IMR-90 (cell line): ENCODE measurements at regions not wholly inside any gene's neighbourhood (a gene's known extent, or its start where the extent isn't known, plus 50 kb on each side); places are given as distances from the start of the nearest gene placed in this dataset.

ENCODE experiments used
- CEBPB ChIP-seq: IDR thresholded peaks from 2 replicates; pipeline ENCODE4 v1.6.1; 2012; ENCODE audit warnings: low read depth, low read length, improper control_type of control experiment
- CHD1 ChIP-seq: IDR thresholded peaks from 2 replicates; pipeline ENCODE4 v1.6.1; 2012; ENCODE audit warnings: low read depth, low read length, improper control_type of control experiment
- CTCF ChIP-seq: conservative IDR thresholded peaks from 2 replicates; pipeline ENCODE4 v1.5.1; 2012; ENCODE audit warnings: mild to moderate bottlenecking, low read depth, low read length, improper control_type of control experiment
- ELK1 ChIP-seq: fragments of 150-350 bp; IDR thresholded peaks from 2 replicates; pipeline ENCODE4 v1.6.1; 2016; ENCODE audit warnings: low read depth, mild to moderate bottlenecking, low read length, moderate library complexity, borderline replicate concordance
- MAFK ChIP-seq: IDR thresholded peaks from 2 replicates; pipeline ENCODE4 v1.6.1; 2012; ENCODE audit warnings: low read depth, low read length, improper control_type of control experiment
- MAZ ChIP-seq: IDR thresholded peaks from 2 replicates; pipeline ENCODE4 v1.6.1; 2012; ENCODE audit warnings: low read depth, mild to moderate bottlenecking, low read length, improper control_type of control experiment, moderate library complexity, borderline replicate concordance
- MXI1 ChIP-seq: IDR thresholded peaks from 2 replicates; pipeline ENCODE4 v1.6.1; 2012; ENCODE audit warnings: low read depth, mild to moderate bottlenecking, low read length, moderate library complexity, borderline replicate concordance
- NFE2L2 ChIP-seq: fragments of 150-350 bp; IDR thresholded peaks from 2 replicates; pipeline ENCODE4 v1.6.1; 2016; ENCODE audit warnings: low read depth, mild to moderate bottlenecking, low read length
- POLR2A ChIP-seq: IDR thresholded peaks from 2 replicates; pipeline ENCODE4 v1.6.1; 2012; ENCODE audit warnings: mild to moderate bottlenecking, low read depth, low read length
- RAD21 ChIP-seq: IDR thresholded peaks from 2 replicates; pipeline ENCODE4 v1.6.1; 2012; ENCODE audit warnings: low read length, improper control_type of control experiment
- RFX5 ChIP-seq: IDR thresholded peaks from 2 replicates; pipeline ENCODE4 v1.8.0; 2012; ENCODE audit warnings: low read depth, mild to moderate bottlenecking, low read length, moderate library complexity
- SMC3 ChIP-seq: fragments of 150-350 bp; IDR thresholded peaks from 2 replicates; pipeline ENCODE4 v1.6.1; 2016; ENCODE audit warnings: low read depth, mild to moderate bottlenecking, antibody characterized with exemption, low read length, moderate library complexity
- USF2 ChIP-seq: fragments of 150-350 bp; IDR thresholded peaks from 2 replicates; pipeline ENCODE4 v1.6.1; 2017; ENCODE audit warnings: mild to moderate bottlenecking, antibody characterized with exemption, low read length, low read depth

- TF ChIP-seq CTCF (no peak), POLR2A (no peak), NFE2L2 (no peak), SMC3 (no peak), MAZ (no peak), RFX5 (no peak), MXI1 (no peak), CEBPB (no peak), RAD21 (no peak), MAFK (no peak), CHD1 (no peak), USF2 (no peak), ELK1 (no peak)
Observed at GRCh38 chr6:4512051-4512471, 264.1 kb upstream of the CDYL start.
